COR-L47 (cell line): ENCODE measurements at regions not wholly inside any gene's neighbourhood (a gene's known extent, or its start where the extent isn't known, plus 50 kb on each side); places are given as distances from the start of the nearest gene placed in this dataset.

ENCODE experiments used
- DNase-seq: peaks from one replicate; lab custom pipeline; 2025; lab: John Stamatoyannopoulos, UW

DNA sequence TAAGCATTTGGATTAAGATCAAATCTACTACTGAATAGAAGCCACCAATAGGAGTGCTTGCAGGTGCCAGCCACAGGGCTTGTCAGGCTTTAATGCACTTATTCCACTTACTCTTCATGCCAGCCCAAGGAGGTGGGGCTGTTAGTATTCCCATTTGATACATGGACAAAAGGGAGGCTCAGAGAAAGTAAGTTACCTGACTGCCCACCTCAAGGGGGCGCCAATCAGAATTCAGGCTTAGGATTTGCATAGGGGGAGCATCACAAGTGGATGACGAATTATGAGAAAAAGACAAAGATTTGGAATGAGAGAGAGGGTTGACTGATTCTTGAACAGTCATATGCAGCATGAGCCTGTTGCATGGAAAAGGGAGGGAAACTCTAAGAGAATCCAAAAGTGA, 188.4 kb upstream of the TSHZ2 start:
- DNase-seq: no peak

DNA sequence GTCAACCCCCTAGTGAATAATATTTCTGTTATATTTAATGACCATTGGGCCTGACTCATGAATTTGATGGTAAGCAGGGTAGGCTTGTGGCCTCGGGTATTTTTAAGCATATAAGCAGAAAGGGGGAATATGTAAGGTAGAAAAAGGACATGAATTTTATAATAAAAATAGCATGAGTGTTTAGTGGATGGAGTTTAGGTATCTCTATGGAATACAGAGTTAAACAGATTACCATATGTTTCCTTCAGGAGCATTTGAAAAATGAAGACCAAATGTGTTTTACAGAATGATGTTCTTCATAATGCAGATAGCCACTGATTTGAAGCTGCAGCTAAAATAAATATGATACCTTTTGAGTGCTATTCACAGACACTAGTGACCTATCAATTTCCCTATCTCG, 191.7 kb upstream of the TSHZ2 start:
- no peak for DNase-seq

DNA sequence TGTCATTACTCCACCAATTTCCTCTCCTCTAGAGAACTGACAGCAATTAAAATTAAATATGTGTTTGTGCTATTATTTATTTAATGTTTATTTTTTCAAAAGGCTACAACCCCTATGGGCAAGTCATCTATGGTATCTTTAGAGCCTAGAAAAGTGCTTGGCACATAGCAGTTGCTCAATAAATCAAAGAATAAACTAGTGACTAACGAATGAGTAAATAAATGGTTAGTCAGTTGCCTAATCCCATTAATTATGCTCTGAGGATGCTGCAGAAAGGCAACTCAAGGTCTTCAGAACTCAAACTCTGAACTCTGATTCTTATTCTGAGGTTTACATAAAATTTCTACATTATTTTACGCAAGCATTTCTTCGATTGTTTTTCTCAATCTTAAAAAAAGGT, 193.0 kb upstream of the TSHZ2 start:
- DNase-seq: no peak

DNA sequence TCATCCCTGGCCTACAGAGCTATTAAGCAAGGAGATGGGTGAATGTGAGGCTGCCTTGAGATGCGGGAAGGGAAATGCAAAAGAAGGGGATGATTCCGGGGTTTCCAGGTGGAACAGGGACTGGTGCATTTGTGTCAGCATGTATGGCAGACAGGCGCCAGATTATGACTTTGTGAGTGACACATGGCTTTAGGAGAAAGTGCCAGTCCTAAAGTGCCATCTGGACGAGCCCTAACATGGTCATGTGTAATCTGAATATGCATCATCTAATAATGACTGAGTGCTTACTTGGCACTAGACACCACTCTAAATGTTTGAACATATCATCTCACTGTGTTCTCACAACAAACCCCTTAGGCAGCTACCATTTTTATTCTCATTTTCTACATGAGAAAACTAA, 195.0 kb upstream of the TSHZ2 start:
- DNase-seq: no peak

DNA sequence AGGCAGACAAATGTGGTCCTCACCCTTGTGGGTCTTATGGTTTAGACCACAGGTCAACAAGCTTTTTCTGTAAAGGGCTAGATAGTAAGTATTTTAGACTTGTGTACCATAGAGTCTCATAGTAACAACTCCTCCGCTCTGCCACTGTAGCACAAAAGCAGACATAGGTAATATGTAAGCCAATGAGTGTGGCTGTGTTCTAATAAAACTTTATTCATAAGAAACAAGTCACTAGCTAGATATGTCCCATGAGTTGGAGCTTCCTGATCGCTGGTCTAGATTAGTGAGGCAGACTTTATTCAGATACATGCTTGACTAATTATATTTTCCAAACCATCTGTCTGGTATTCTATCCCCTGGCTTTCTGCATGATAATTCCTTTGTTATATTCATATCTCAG, 196.4 kb upstream of the TSHZ2 start:
- no peak for DNase-seq

DNA sequence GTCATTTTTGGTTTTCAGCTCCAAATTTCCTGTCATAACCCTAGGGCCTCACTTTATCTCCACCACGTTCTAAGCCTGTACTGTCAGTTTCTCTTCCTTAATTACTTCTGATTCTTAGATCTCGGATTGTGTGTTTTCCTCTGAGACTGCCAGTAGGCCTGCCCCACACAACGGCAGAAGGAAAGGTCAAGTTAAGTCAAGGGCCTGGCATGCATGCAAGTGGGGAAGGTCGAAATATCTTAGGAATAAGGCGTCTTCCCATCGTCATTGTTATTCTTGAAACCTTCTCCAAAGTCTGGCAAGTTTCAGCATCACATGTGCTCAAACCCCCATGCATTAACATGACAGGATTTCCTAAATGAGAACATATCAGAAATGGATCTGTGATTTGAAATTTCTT, 203.5 kb upstream of the TSHZ2 start:
- no peak for DNase-seq

DNA sequence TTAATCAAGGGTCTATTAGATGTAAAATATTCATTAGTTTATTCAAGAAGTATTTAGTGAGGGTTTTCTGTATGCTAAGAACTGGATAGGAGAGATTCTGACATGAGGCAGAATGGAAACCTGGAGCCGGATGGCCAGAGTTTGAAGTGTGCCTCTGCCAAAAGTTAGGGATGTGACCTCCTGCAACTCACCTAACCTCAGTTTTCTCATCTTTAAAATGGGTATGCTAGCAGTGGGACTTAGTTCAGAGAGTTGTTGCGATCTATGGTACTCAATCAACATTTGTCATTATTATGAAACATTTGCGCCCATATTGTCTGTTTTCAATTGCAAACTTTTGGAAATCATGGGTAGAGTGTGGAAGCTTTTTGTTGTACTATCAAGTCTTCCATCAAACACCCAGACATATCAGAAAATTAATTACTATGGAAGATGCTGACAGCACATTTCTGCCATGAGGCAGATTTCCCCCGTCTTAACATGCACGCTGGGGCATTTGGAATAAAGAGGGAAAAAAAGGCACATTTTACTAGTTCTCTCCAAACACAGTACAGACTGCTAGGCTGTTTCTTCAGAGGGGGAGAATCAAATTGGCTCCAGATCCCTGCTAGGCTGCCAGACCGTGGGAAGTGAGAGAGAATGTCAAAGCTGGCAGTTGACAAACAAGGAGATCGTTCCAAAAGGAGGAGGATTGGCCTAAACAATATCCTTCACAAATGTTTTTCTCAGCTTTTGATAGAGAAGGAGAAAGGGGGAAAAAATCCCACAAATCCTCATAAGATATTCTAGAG, 205.3 kb upstream of the TSHZ2 start:
- DNase-seq: no peak

DNA sequence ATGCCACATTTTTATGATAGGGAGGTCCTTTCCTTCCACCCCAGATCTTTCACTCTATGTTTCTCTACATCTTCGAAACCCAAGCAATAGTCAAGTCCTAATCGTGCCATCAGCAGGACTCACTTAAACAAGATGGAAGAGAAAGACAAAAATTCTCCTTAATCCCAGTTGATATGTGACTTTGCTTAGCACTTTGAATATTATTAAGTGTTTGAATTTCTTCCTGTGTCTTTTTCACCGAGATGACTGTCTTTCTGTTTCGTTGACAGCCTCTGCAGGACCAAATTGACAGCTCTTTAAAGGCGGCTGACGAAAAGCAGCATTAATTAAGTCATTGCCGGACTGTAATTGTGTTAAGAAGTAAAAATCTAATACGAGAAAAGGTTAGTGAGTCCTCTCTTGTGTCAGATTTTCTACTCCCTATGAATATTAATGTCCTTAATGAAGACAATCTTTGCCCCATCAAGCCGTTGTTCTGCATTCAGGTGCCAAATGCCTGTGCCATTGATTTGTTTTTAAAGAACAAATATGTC, 208.8 kb upstream of the TSHZ2 start:
- DNase-seq: no peak

DNA sequence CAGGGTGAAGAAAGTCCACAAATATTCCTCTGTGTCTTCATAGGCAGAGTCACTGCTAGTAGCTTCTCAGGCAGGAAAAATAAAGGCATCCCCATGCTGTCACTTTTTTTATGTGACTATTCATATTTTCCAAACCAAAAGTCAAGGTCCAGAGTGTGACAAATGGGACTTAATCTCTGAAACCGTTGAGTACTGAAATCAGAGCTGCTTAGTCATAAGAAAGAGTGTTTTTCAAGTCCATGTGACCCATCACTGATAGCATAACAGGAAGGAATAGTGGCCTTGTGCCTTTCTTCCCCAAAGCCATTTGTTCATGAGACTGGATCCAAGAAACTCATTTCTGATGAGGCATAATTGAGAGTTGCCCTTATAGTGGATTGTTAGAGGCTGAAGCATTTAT, 210.3 kb upstream of the TSHZ2 start:
- DNase-seq: no peak

DNA sequence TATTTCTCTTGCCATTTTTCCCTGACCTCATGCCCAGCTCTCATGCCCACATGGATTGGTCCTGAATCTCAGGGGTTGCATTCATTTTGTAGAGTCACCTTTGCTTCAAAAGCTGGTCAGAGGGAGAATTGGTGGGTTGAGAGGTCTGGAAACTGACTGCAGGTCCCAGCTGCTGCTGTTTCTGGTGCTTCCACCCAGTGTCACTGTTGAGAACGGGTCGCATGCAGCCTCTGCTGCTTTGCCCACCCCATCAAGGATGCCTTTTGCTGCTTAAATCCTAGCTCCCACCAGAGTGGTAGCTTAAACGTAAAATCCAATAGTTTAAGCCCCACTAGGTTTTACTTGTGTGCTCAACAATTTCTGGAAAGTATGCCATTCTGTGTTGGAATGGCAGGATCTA, 211.4 kb upstream of the TSHZ2 start:
- DNase-seq: no peak

DNA sequence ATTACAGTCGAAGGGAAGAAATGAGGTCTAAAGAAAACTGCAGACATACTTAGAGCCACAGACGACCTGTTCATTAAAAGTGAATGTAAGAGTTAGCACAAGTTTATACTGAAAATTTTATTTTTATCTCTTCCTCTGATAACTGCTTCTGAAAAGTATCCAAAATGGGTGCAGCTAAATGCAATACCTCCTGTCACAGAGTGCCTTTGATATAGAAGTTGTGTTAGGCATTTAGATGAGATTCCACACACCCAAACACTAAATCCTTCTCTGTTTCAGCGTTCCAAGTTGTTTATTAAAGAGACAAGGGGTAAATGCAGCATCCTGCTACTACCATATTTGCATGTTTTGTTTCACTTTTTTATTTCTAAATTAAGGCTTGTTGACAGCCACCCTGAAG, 214.7 kb upstream of the TSHZ2 start:
- no peak for DNase-seq

DNA sequence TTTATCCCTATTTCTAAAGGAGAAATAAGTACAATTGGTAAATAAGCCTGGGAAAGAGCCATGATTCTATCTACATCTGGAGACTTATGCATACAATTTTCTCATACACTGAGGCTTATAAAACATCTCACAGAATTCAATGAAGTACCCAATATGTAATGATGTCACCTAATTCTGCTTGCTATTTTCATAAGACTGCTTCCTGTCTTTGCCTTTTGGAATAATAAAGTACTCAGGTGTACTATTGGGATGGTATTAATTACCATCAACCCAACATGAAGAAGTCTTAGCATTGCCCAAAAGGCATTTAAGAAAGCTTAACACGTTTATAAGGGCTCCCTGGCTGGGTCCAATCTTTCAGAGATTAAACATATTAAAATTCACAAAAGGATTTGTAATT, 216.4 kb upstream of the TSHZ2 start:
- no peak for DNase-seq

DNA sequence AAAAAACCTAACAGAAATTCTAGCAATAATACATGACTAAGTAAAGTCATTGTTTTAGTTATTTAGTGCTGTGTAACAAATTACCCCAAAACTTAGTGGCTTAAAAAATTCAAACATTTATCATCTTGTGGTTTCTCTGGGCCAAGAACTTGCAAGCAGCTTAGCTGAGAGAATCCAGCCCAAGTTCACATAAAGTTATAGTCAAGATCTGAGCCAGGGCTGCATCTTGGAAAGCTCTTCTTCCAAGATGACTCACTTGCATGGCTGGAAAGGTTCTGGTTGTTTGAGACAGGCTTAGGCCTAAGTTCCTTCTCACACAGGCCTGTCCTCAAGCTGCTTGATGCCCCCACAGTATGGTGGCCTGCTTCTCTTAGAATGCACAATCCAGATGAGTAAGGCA, 217.8 kb upstream of the TSHZ2 start:
- no peak for DNase-seq

DNA sequence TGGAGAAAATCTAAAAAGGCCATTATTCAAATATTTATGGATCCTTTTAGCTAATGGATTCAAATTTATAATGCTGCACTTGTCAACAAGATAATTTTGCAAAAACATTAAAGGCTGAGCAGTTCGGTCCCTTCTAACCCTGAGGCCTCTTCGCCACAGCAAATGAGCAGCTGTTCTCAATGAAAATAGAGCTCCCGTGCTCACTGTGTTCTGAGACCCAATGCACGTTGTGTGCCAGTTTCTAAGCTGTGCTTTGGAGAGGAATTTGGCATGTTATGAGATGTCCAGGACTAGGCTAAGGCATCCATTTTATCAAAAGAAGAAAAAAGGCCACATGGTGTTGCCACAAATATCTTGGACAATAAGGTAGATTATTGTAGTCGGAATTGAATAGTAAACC, 220.1 kb upstream of the TSHZ2 start:
- no peak for DNase-seq

DNA sequence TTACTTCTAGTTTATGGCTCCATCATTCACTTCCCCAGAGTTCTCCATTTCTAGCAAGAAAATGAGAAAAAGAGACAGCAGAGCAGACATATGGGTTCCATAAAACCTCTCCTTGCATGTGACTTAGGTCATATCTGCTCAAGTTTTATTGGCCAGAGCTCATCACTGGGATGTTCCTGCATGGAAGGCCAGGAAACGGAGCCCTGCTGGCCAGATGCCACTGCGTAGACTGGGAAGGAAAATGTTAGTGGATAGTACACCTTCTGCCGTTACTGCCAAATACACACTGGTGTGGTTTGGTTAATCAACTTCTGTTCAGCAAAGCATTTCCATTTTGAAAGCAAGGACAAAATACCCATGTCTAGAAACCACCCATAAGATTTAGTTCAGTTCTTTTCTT, 220.6 kb upstream of the TSHZ2 start:
- no peak for DNase-seq

DNA sequence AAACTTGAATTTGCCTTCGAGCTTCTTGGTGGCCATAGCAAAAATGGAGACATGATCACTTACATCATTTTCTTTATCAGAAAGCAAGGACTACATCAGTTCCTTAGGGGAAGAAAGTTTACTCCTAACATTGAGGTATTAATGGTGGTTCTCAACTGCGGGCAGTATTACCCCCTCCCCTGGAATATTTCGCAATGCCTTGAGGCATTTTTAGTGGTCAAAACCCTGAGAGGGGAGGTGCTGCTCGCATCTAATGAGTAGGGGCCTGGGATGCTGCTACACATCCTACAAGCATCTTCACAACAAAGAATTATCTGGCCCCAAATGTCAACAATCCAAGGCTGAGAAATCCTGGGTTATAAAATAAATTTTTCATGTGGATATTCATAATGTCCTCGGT, 222.2 kb upstream of the TSHZ2 start:
- no peak for DNase-seq

DNA sequence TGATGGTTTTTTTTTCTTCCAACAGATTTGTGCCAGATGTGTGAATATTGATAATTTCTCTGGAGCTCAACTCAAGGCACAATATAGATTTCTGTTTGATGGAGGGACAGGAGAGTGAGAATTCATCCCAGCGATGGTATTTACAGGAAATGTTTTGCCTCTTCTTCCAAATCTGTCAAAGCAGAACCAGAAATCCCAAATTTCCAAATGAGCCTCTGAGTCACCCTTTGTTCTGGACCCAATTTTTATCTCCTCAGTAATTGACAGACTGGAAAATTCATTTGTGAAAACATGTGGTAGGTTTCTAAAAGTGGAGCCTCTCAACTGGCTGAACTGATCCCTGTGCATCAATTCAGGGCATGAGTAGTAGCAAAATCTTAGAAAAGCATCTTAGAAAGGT, 223.2 kb upstream of the TSHZ2 start:
- no peak for DNase-seq

DNA sequence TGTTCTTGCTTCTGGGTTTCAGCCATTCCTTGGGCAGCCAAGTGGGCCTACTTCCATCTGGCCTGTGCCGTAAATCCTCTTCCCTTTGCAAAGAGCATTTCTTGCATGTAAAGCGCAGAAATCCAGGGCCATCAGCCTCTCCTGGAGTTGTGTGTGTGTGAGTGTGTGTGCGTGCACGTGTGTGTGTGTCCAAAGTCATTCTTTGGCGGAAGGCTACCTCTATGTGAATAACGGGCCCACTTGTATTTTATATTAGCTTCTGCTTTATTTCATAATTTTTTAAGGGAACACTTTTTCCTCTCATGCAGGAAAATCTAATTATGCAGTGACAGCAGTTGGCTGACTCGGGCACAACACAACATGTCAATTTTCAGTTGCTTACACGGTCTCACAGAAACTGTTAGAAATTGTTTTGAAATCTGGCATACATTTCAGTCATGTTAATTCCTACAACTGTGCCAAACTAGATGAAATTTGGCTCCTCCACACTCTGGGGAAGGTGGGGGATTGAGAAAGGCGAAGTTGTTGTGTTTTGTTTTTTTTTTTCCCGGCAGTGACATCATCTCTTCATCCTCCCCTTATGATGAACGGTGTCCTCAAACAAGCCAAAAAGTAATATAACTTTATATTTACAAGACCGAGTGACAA, 223.7 kb upstream of the TSHZ2 start:
- DNase-seq: no peak

DNA sequence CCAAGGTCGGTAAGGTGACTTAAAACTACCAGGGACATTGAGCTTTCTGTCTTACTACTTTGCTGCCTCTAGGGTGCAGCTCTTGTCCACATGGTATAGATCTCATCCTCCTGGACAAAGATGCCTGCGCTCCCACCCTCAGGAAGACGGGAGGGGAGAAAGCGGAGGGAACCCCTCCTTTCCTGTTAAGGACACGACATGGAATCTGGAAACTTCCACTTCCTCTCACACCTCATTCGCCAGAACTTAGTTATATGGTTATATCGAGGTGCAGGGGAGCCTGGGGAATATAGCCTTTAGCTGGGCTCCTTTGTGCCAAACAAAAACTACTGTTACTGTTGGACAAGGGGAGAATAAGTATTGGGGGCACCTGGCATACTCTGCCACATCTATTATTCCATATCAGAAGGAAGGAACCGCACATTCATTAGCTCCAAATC, 224.3 kb upstream of the TSHZ2 start:
- DNase-seq: no peak

DNA sequence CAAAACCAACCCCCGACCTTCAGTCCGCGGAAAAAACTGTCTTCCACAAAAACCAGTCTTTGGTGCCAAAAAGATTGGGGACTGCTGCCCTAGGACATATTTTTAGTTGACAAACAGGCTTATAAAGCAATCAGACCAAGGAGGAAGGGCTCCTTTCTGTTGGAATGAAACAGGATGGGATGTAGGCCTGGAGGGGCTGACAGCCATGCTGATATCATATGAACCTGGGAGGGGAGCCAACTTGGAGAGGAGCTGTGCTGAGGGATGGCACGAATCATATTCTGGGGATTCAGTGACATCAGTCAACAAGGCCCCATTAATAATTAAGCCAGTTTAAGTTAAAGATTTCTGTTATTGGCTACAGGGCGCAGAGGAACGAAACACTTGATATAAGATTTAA, 225.4 kb upstream of the TSHZ2 start:
- no peak for DNase-seq

DNA sequence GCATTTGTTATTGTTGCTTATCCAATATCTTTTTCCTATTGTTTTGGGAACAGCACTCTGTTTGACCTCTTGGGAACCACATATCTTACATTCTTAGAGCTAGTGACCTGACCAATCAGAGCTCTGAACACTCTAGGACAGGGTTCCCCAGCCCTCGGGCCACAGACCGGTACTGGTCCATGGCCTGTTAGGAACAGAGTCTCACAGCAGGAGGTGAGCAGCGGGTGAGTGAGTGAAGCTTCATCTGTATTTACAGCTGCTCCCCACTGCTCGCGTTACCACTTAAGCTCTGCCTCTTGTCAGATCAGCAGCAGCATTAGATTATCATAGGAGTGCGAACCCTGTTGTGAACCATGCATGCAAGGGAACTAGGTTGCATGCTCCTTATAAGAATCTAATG, 226.0 kb upstream of the TSHZ2 start:
- no peak for DNase-seq

DNA sequence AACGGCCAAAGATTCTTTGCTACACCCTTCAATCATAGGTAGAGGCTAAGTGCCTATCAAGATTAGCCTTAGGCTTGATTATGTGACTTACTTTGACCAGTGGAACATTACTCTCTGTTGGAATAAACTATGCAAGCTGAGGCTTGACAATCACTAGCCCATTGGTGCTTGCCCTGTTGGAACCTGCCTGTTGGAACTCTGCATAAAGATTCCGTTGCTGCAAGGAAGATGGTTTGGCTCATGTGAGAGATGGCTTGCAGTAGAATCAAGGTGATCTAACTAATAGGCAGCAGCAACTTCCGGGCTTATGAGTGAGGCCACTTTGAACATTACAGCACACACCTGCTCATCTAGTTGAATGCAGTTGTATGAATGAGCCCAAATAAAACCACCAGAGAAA, 227.7 kb upstream of the TSHZ2 start:
- DNase-seq: no peak

DNA sequence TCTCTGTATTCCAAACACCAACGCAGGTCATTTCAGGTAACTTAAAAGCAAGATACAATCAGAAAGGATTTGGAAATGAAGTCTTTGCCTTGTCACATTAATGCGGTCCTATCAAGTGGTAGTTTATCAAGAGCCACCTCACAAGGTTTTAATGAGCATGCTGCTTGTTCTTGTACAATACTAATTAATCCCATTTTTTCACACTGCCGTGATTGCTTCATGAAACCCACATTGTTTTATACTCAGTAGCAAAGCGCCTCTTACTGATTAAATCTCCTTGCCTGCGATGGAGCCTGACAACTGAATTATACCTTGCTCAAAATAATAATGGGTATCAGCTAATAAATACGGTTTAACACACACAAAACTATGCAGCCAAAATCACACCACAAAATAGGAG, 234.1 kb upstream of the TSHZ2 start:
- no peak for DNase-seq

DNA sequence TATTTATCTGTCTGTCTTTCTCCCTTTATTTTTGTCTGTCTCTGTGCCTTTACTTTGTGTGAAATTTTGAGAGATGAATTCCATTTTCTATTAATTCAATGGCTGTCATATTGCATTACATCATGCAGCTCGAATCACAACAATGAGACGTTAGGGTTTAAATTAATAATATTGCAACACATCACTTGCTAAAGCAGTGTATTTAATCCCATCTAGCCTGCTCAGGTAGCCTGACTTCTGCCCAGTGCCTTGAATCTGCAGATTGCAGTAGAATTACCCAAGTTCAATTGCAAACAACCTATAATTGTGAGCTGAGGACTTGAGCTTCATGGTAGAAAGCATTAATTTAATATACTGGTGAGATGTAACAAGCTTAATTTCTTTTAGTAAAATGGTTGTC, 235.7 kb upstream of the TSHZ2 start:
- DNase-seq: no peak
